H1 (cell line): ENCODE measurements at regions not wholly inside any gene's neighbourhood (a gene's known extent, or its start where the extent isn't known, plus 50 kb on each side); places are given as distances from the start of the nearest gene placed in this dataset.

Experiments
- CBX8 ChIP-seq: fragments of 300-800, 300-1000 bp; sonication (generic); IDR thresholded peaks from 2 replicates; pipeline ENCODE4 v1.7.1; 2016; ENCODE audit warnings: low read depth, low read length, borderline replicate concordance
- EZH2 ChIP-seq: fragments of 200-600 bp; sonication (generic); IDR thresholded peaks from 2 replicates; pipeline ENCODE4 v1.7.1; 2012; ENCODE audit warnings: low read depth, mild to moderate bottlenecking, moderate library complexity, low read length, inconsistent platforms; ENCODE audit not compliant: severe bottlenecking
- FOSL1 ChIP-seq: IDR thresholded peaks from 2 replicates; pipeline ENCODE4 v1.6.1; 2011; ENCODE audit warnings: mild to moderate bottlenecking, low read depth, low read length, moderate library complexity; ENCODE audit not compliant: insufficient read depth
- SIX5 ChIP-seq: IDR thresholded peaks from 2 replicates; pipeline ENCODE4 v1.6.1; 2011; ENCODE audit warnings: mild to moderate bottlenecking, low read depth, low read length
- TCF12 ChIP-seq: IDR thresholded peaks from 2 replicates; pipeline ENCODE4 v1.6.1; 2011; ENCODE audit warnings: low read depth, mild to moderate bottlenecking, low read length
- TF ChIP-seq, protein P1 (sequence below), 3 experiments: IDR thresholded peaks; 1 replicate in 2 of 3; 2 replicates in 1 of 3; pipeline versions ENCODE4 v1.5.1 to v1.6.1; 2011; ENCODE audit warnings: low read length in 3 of 3, mild to moderate bottlenecking in 3 of 3, inconsistent platforms in 2 of 3, low read depth in 1 of 3, moderate library complexity in 1 of 3; ENCODE audit not compliant: insufficient read depth in 1 of 3; ENCODE audit errors: control extremely low read depth in 1 of 3

DNA sequence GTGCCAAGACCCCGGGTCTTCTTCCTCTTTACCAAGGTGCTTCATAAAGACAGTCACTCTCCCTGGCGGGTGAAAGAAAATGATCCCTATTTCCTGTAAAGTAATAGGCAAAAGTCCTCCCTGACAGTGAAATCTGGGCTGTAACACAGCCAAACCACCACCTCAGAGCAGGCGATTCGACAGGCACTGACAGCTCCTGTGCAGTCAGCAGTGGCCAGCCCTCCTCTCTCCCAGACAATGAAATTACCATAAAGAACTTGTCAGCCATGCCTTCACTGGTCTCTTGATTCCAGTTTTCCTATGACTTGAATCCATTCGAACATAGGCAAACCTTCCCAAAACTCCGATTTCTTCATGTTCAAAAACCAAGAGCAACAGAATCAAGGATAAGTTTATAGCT, 492.2 kb upstream of the DAB1 start:
- TF ChIP-seq, protein P1, sequence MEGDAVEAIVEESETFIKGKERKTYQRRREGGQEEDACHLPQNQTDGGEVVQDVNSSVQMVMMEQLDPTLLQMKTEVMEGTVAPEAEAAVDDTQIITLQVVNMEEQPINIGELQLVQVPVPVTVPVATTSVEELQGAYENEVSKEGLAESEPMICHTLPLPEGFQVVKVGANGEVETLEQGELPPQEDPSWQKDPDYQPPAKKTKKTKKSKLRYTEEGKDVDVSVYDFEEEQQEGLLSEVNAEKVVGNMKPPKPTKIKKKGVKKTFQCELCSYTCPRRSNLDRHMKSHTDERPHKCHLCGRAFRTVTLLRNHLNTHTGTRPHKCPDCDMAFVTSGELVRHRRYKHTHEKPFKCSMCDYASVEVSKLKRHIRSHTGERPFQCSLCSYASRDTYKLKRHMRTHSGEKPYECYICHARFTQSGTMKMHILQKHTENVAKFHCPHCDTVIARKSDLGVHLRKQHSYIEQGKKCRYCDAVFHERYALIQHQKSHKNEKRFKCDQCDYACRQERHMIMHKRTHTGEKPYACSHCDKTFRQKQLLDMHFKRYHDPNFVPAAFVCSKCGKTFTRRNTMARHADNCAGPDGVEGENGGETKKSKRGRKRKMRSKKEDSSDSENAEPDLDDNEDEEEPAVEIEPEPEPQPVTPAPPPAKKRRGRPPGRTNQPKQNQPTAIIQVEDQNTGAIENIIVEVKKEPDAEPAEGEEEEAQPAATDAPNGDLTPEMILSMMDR (IDR thresholded peaks at IDR 0.05; ENCODE audit: control extremely low read depth in 1 of 3, insufficient read depth in 1 of 3, low read depth in 1 of 3, low read length in 3 of 3), result no peak
- no peak for TF ChIP-seq FOSL1
- no peak for TF ChIP-seq CBX8
- no peak for TF ChIP-seq SIX5
- no peak for TF ChIP-seq EZH2
- no peak for TF ChIP-seq TCF12
